ENCODE measurements at regions not wholly inside any gene's neighbourhood (a gene's known extent, or its start where the extent isn't known, plus 50 kb on each side); places are given as distances from the start of the nearest gene placed in this dataset.

DNA sequence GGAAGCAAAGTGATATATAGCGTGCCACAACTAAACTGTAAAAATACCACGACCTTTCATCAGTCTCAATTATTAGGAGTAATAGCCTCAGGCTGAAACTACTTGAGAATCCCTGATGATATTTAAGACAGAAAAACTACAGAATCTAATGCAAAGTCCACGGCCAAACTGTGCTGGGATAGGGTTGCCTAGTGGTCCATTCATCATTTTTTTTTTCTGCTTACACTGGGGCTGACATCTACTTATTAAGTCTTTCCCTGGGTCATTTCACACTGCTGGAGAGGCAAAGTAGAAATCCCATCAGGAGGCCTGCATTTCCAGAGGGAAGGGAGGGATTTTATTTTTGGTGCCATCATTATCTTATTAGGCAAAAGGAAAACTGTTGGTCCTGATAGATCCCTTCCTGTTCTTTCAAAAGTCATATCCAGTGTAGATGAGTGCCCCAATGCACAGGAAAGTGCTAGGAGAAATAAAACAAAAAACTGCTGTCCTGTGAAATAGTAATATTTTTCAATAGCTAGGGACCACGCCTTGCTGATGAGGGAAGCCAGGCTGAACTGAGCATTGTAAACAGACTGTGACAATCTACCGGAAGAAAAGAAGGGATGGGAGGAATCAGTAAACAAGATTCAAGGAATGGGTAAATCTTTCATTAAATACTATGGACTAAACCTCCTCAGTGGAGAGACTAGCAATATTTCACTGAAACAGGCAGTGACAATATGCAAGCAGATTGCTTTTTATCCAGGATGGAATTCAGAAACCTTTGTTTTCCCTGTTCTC, 644.3 kb downstream of the IRS1 start:
- H3K27ac ChIP-seq = no peak overlapping the region
- no peak overlapping the region for H3K4me3 ChIP-seq (ENCODE audit: low read depth in 1 of 2, low read length in 1 of 2)
- TF ChIP-seq, protein P1, sequence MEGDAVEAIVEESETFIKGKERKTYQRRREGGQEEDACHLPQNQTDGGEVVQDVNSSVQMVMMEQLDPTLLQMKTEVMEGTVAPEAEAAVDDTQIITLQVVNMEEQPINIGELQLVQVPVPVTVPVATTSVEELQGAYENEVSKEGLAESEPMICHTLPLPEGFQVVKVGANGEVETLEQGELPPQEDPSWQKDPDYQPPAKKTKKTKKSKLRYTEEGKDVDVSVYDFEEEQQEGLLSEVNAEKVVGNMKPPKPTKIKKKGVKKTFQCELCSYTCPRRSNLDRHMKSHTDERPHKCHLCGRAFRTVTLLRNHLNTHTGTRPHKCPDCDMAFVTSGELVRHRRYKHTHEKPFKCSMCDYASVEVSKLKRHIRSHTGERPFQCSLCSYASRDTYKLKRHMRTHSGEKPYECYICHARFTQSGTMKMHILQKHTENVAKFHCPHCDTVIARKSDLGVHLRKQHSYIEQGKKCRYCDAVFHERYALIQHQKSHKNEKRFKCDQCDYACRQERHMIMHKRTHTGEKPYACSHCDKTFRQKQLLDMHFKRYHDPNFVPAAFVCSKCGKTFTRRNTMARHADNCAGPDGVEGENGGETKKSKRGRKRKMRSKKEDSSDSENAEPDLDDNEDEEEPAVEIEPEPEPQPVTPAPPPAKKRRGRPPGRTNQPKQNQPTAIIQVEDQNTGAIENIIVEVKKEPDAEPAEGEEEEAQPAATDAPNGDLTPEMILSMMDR (IDR thresholded peaks at IDR 0.05) = no peak
- no peaks in the 10 kb centered on the region for H3K9me3 ChIP-seq
- no peaks in the 10 kb centered on the region for H3K36me3 ChIP-seq
- H3K27me3 ChIP-seq = no peaks in the 10 kb centered on the region
- H3K4me1 ChIP-seq (ENCODE audit: control insufficient read depth in 1 of 2, insufficient read depth in 1 of 2, low read depth in 1 of 2, low read length in 1 of 2) = no peaks in the 10 kb centered on the region

DNA sequence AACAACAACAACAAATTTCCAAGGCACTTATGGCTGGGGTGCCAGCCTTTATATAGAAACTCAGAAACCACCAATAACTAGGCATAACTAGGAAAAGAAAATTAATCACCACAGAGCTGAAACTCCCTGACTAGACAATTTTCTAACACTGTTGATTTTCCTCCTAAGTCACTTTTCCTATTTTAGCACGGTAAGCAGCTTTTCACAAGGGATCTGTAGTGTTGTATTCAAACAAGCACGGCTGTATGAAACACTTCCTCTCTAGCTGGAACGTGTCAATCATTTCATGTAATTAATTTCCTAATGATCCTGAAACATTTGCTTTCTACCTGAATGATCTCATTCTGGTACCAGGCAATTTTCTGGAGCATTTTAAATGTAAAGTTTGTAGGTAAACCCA, 645.0 kb downstream of the IRS1 start:
- no peaks in the 10 kb centered on the region for H3K27me3 ChIP-seq
- TF ChIP-seq, protein P1 (IDR thresholded peaks at IDR 0.05) = no peak
- no peaks in the 10 kb centered on the region for H3K4me1 ChIP-seq (ENCODE audit: control insufficient read depth in 1 of 2, insufficient read depth in 1 of 2, low read depth in 1 of 2, low read length in 1 of 2)
- H3K9me3 ChIP-seq = no peaks in the 10 kb centered on the region
- H3K36me3 ChIP-seq = no peaks in the 10 kb centered on the region
- no peak overlapping the region for H3K27ac ChIP-seq
- no peak overlapping the region for H3K4me3 ChIP-seq (ENCODE audit: low read depth in 1 of 2, low read length in 1 of 2)

DNA sequence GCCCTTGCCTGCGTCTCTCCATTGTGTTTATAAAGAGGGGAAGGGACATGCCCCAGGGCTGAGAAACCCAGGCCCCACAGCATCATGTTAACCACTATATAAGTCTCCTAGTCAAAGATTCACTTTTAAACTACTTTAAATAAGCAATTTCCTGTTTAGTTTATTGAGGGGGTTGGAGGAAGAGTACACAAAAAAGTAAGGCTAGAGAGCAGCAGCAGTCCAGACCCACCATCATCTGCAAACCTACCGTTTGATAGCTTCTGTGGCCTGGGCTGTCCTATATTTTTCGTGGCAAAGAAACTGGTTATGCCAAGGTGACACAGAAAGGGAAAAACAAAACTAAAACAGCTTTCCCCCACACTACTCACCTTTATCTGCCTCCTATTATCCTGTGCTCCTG, 646.1 kb downstream of the IRS1 start:
- no peaks in the 10 kb centered on the region for H3K36me3 ChIP-seq
- no peaks in the 10 kb centered on the region for H3K4me1 ChIP-seq (ENCODE audit: control insufficient read depth in 1 of 2, insufficient read depth in 1 of 2, low read depth in 1 of 2, low read length in 1 of 2)
- H3K27me3 ChIP-seq = no peaks in the 10 kb centered on the region
- no peaks in the 10 kb centered on the region for H3K9me3 ChIP-seq
- H3K4me3 ChIP-seq (ENCODE audit: low read depth in 1 of 2, low read length in 1 of 2) = no peak overlapping the region
- H3K27ac ChIP-seq = no peak overlapping the region
- TF ChIP-seq, protein P1 (IDR thresholded peaks at IDR 0.05) = no peak

DNA sequence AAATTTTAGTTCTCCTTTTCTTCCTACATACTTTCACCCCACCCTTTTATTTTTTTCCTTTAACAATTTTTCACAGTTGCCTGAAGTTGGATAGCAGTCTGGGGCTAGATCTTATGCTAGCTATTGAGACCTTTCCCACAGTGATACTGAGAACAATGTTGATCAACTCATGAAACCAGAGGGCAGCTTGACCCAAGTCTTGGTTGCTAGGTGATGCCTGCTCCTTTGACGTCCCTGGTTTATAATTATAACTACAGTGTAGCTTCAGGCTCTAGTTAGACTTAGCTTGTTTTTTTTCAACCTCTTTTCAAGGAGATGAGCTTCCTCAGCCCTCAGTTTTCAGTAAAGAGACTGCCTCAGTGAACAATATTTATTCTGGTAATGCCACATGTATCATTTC, 648.5 kb downstream of the IRS1 start:
- Histone ChIP-seq H3K4me3 (ENCODE audit: low read depth in 1 of 2, low read length in 1 of 2) (no peak overlapping the region), H3K9me3 (no peaks in the 10 kb centered on the region), H3K27ac (no peak overlapping the region), H3K36me3 (no peaks in the 10 kb centered on the region), H3K27me3 (no peaks in the 10 kb centered on the region), H3K4me1 (ENCODE audit: control insufficient read depth in 1 of 2, insufficient read depth in 1 of 2, low read depth in 1 of 2, low read length in 1 of 2) (no peaks in the 10 kb centered on the region)
- TF ChIP-seq, protein P1 (IDR thresholded peaks at IDR 0.05) = no peak

DNA sequence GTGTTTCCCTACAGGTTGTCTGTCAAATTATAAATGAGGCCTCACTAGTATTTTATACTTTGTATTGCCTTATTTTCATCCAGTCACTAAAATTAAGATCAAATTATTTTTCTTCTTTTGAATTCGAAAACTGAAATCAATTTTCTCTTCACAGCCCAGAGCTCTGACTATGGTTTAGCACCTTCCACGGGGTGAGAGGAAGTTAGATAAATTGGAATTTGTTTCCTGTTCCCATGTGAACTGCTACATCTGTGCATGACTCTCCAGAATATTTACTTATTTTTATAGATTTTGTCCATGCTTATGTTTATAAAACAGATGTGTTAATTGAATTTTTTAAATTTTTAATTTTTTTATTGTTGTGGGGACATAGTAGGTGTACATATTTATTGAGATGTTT, 656.5 kb downstream of the IRS1 start:
- H3K4me1 ChIP-seq (ENCODE audit: control insufficient read depth in 1 of 2, insufficient read depth in 1 of 2, low read depth in 1 of 2, low read length in 1 of 2) = peaks cover 0 to 6% of the 10 kb centered on the region in 2 experiments

More for the DNA sequence above, 656.5 kb downstream of the IRS1 start:
- TF ChIP-seq, protein P1 (IDR thresholded peaks at IDR 0.05) = no peak
- Histone ChIP-seq H3K4me3 (ENCODE audit: low read depth in 1 of 2, low read length in 1 of 2) (no peak overlapping the region), H3K27ac (no peak overlapping the region), H3K27me3 (no peaks in the 10 kb centered on the region), H3K36me3 (no peaks in the 10 kb centered on the region), H3K9me3 (no peaks in the 10 kb centered on the region)

Measured in neutrophil (primary cell).